ENCODE measurements at regions not wholly inside any gene's neighbourhood (a gene's known extent, or its start where the extent isn't known, plus 50 kb on each side); places are given as distances from the start of the nearest gene placed in this dataset.
"Not testable (repeated sequence)": the region's sequence is repeated elsewhere in the genome, so short reads cannot be mapped to it uniquely, and the experiment has no call there.

DNA sequence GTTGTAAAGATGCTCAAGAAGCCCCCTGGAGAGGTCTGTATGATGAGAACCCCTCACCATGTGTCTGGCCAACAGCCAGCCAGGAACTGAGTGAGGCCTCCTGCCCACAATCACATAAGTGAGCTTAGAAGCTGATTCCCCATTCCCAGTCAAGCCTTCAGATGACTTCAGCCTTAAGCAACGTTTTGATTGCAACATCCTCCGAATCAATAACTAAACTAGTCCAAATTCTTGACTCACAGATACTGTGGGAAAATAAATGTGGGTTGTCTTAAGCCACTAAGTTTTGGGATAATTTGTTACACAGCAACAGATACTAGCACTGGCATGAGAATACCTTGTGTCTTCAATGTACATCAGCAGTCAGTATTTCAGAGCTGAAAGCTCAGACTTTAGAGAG is 54.5 kb upstream of the HS3ST4 start:
- DNase-seq, result no peak

DNA sequence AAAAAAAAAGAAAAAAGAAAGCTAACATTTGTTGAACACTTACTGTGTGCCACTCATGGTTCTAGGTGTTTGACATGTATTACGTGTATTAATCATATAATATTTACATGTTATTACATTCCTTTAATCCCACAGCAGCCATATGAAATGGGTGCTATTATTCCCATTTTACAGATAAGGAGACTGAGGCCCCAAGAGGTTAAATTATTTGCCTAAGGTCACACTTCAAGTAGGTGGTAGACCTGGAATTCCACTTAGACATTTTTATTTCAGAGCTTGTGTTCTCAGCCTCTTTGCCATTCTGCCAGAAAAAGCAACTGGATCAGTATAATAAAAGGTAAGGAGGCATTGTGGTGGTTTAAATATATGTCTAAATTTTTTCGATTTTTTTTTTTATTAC is 55.1 kb upstream of the HS3ST4 start:
- DNase-seq, result no peak

DNA sequence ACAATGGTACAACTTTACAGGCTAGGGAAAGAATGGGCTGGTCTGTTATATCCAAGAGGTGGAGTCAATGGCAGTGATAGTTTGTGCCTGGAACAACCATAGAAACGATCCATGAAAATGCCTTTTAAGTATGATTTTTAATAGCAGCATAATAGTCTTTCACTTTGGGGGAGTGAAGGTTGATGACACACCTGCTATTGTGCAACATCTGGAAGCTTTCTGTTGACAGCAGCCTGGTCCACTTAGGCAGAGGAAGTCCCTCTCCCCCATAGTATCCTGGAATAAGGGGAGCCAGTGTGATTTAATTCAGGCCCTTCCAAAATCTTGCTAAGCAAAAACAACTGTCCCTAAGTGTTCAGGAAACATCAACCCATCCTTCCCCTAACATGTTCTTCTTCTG is 56.3 kb upstream of the HS3ST4 start:
- no peak for DNase-seq

DNA sequence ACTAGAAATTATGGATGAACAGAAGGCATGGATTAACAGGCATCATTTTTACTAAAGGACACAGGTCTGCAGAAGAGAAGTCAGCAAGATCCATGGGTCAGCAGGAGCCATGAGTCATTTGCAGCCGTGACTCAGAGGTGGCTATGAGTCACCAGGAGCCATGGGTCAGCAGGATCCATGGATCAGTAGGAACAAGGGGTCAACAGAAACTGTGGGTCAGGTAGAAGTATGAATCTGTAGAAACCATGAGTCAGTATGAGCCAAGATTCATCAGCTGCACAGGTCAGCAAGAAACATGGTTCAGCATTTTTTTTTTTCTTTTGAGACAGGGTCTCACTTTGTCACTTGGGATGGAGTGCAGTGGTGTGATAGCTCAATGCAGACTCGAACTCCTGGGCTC is 58.2 kb upstream of the HS3ST4 start:
- DNase-seq, result no peak

DNA sequence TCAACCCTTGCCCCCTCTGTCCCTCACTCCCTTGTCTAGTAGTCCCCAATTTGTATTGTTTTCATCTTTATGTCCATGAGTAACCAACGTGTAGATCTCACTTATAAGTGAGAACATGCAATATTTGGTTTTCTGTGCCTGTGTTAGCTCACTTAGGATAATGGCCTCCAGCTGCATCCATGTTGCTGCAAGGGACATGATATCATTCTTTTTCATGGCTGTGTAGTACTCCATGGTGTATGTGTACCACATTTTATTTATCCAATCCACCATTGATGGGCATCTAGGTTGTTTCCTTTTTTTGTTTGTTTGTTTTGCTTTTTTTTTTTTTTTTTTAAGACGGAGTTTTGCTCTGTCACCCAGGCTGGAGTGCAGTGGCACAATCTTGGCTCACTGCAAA is 63.0 kb upstream of the HS3ST4 start:
- DNase-seq, result no peak

DNA sequence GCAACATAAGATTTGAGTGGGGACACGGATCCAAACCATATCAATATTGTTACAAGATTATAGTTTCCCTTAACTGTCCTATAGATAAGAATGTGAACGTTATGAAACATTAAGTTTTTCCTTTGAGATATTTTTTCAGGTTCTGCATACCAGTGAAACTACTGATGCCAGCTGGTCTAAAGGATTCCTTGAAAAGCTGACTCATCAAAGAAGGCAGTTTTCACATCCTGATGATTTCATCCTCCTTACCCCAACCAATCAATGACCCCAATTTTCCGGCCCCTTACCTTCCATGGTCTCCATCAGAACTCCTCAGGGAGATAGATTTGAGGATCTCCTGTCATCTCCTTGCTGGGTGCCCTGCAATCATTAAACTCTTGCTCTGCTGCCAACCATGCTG is 64.1 kb upstream of the HS3ST4 start:
- DNase-seq, result no peak

DNA sequence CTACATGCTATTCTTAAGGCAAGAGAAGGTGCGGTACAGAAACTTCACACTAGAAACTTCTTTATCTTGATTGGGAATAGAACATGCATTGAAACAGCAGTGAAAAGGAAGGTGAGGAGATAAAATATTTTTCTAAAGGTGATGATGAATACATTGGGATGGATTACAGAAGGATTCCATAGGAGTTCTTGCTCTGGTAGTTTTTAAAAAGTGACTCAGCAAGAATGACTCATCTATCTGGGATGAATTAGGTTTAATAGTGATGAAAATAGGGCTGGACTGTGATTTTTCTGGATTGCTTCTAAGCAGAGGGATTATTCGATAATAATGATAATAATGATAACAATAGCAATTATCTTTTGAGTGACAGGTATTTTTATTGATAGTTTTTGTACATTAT is 65.6 kb upstream of the HS3ST4 start:
- no peak for DNase-seq

DNA sequence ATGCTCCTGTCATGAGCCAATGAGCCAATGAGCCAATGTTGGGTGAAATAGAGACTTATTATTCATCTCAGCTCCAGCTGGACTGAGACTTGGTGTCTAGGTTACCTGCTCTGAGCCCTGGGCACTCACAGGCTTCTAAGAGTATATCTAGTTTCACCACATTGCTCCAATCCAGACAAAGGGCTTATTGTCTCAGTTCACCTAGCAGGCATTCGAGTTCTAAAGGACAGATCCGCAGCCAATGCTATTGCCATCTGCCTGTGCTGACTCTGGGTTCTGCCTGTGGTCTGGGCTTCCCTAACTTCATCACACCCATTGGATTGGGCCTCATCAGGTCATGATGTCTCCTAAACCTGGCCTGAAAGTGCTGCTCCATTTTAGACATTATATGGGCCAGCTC is 66.1 kb upstream of the HS3ST4 start:
- DNase-seq, result no peak

DNA sequence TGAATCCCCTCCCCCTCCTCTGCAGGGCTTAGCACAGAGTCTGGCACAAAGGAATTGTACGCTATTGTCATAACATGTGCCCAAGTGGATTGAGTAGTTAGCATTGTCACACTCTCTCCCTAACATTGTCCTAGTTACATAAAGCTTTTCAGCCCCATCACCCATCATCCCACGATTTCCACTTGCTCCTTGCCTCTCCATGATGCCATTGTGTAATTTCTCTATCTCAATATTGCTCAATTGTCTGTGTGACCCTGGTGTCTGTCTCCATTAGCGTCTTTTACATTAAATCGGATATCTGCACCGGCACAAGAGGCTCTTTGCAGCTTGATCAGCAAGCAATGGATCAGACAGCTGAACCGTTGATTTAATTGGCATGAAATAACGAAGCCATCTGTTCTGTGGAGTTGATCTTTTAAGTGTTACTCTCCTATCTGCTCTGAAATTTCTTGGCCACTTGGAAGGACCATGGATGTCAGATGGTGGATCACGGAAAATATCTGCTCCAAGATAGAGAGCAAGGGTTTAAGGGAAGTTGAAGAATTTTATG is 77.0 kb upstream of the HS3ST4 start:
- DNase-seq, result no peak

DNA sequence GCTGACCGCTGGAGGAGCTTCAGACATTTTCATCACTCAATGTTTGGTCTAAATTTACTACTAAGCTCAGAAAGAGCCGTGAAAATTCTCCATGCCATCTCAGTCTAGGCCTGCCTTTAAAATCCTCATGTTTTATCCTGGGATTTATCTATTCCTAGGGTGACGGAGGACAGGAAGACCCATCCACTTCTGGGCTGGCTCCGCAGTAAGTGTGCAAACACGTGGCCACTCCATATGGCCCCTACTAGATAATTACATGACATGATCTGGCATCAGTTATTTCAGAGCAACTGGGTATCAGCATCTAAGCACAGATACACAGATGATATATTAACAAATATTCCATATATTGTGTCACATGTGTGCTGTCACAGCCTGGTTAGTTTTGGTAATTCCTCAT is 77.8 kb upstream of the HS3ST4 start:
- DNase-seq, result no peak

DNA sequence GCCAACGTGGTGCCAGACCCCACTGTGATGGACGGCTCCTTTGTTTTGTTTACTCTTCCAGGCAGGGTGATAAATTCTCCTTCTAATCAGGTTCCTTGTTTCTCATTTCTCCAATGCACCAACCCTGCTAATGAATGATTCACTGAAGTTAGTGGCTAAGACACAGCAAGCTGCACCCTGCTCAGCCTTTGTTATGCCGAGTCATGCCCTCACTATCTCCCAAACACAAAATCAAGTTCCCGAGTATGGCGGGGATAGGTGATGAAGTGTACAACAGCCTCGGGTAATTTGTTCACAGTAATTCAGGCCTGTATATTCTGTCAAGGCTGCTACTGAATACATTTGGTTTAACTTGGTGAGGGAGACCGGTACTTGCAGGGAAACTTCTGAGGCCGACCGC is 83.8 kb upstream of the HS3ST4 start:
- no peak for DNase-seq

DNA sequence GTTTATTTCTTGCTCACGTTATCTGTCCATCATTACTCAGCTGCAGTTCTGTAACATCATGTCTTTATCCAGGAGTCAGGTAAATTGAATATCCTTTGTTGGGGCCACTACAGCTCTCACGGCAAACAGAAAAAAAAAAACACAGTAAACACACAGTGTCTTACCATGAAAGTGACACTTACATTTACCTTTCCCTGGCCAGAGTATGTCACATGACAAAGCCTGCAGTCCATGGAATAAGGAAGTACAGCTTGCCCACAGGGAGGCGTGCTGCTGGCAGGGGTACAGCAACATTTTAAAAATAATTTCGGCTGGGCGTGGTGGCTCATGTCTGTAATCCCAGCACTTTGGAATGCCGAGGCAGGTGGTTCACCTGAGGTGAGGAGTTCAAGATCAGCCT is 85.7 kb upstream of the HS3ST4 start:
- no peak for DNase-seq

DNA sequence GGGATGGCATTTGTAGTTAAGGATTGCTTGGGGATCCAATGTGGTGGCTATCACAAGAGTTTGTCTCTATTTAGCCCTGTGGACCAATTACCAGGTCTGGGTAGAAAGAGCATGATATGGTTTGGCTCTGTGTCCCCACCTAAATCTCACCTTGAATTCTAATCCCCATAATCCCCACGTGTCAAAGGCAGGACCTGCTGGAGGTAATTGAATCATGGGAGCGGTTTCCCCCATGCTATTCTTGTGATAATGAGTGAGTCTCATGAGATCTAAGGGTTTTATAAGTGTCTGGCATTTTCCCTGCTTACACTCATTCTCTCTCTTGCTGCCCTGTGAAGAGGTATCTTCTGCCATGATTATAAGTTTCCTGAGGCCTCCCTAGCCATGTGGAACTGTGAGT is 86.4 kb upstream of the HS3ST4 start:
- no peak for DNase-seq

DNA sequence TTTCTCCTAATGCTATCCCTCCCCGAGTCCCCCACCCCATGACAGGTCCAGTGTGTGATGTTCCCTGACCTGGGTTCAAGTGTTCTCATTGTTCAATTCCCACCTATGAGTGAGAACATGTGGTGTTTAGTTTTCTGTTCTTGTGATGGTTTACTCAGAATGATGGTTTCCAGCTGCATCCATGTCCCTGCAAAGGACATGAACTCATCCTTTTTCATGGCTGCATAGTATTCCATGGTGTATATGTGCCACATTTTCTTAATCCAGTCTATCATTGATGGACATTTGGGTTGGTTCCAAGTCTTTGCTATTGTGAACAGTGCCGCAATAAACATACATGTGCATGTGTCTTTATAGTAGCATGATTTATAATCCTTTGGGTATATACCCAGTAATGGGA is 90.5 kb upstream of the HS3ST4 start:
- not testable (repeated sequence) for DNase-seq

DNA sequence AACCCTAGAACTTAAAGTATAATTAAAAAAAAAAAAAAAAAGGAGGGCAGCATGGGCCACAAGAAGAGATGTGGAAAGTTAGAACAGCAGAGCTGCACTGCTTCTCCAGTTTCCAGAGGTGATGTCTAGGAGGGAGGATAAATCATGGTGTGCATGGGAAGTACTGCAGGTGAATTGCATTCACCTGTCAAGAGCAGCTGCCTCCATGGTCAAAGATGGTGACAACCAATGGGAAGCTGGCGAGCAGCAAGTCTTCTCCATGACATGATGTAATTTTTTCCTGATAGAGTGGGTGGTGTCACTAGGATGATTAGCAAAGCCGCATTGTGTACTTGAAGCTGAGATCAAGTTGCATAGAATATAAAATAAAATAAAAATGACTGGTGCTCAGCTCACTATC is 95.6 kb upstream of the HS3ST4 start:
- no peak for DNase-seq

DNA sequence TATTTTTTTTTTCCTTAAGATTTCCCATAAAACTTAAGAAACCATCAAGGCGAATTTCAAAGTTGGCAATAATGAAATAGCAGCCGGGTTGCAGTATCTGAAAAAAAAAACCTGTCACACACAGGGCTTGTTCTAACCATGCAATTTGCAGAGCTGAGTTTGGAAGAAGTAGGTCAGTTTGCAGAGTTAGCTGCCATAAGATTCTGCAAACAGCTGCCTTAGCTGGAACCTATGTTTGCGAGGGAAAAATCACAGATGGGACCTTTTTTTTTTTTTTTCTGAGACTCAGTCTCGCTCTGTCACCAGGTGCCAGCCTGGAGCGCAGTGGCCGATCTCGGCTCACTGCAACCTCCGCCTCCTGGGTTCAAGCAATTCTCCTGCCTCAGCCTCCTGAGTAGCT is 98.5 kb upstream of the HS3ST4 start:
- no peak for DNase-seq

DNA sequence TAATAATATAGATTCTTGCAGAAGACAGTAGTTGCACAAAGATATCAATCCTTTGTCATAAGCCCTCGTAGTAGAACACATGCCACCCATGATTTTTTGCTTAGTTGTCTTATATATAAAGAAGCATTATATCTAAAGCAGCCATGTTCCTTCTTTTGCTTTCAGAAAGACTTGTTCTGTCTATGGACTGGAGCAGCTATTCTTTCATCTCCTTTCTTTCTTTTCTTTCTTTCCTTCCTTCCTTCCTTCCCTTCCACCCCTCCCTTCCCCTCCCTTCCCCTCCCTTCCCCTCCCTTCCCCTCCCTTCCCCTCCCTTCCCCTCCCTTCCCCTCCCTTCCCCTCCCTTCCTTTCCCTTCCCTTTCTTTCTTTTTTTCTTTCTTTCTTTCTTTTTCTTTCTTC is 104.0 kb upstream of the HS3ST4 start:
- no peak for DNase-seq

DNA sequence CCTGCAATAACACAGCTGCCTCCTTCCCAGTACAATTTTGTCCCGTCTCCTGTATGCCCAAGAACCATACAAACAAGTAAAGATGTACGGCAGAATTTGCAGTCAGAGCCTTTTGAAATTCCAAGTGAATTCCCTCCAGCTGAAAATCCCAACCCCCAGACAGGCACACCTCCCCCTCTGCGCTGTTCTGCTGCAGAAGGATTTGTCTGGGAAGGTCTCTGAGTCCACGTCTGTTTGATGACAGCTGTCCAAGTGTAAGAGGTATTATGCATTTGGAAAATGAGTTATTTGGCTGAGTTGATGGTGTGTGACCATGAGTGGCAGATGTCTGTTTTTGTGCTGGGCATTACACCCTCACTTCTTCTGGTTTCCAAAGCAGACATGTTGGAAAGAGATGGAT is 104.9 kb upstream of the HS3ST4 start:
- no peak for DNase-seq

DNA sequence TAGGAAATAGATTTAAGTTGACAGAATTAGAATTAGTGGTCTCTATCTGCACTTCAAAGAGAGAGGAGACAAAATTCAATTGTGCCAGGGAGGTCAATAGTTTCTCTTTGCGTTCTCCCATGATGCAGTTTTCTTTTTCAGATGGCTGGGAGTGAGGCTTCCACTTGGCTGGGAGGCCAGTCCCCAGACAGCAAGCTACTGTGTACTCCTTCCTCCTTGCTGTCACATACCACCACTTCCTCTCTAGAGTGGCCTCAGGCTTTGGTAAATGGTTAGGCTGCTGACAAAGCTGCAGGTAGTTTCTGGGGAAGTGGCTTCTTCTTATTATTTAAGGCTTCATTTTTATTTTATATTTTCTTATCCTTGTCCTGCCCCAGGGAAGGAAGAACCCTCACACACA is 106.2 kb upstream of the HS3ST4 start:
- DNase-seq, result no peak

DNA sequence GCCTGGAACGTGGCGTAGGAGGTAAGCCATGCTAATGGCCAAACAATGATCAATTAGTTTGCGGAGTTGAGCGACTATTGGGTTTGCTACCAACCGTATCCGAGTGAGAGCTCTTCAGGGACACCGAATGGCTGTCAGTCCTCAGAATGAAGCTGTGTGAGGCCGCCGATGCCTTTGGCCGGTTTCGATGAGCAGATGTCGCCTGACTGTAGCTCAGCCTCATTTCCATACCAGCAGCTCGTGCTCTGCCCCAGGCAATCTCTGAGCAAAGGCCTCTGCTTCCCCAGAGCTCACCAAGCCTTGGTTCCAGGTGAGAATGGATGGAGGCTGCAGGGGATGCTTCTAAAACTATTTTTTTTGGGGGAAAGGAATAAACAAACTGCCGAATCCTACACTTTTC is 111.7 kb upstream of the HS3ST4 start:
- no peak for DNase-seq

DNA sequence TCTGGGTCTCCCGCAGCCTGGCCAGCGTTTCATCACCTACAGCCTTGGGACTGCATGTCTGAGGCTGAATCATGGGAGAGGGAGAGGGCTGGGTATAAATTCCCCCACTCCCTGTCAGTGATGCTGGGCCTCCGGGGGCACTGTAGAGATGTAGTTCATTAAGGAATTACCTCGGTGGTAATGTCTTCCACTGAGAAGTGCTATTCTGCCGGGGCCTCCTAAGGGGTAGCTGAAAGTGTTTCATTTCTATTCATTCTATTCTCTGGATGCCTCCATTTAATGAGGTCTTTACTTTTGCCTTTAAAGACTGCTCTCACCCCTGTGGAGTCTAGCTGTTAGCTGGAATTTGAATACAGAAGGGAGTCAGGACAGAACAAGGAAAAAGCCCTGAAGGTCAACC is 116.4 kb upstream of the HS3ST4 start:
- DNase-seq, result no peak

DNA sequence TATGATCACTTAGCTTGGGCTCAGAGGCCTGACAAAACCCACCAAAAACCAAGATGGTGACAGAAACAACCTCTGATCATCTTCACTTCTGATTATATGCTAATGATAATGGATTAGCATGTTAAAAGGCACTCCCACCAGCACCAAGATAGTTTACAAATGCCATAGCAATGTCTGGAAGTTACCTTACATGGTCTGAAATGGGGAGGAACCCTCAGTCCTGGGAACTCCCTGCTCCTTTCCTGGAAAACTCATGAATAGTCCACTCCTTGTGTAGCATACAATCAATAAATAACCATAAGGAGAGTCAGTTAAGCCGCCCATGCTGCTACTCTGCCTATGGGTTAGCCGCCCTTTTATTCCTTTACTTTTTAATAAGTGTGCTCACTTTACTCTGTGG is 120.0 kb upstream of the HS3ST4 start:
- no peak for DNase-seq

DNA sequence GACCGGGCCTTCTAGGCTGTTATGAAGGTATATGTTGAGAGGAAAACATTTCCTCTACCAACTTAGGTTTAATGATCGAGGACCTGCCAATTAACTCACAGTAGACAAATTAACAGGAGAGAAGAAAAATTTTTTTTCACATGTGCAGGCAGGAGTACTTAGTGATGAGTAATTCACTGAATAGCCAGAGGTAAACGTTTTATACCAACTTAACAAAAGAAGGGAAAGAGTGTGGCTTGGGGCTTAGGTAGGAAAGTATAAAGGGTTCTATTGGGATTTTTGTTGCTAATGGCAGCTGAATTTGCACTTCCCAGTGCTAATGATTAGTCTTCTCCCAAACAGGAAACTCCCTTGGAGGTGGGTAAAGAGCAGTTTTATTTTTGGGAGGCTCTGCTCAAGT is 121.6 kb upstream of the HS3ST4 start:
- no peak for DNase-seq

DNA sequence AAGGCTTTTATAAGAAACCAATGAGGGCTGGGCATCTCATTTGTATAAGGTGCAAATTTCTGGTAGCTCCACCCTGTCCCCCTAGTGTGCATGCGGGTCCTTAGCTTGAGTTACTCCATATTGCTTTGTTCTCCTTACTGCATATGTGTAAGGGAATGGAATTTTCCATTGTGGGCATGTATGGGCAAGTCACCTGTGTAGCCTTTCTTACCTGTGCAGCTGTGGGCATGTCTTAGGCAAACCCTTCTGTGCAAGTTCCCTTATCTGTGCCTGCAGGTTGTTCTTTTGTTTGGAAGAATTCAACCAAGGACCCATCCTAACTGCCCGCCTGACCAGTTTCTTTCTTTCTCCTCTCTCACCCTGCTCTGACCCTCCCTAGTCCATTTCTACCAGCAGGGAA is 122.8 kb upstream of the HS3ST4 start:
- DNase-seq, result no peak

DNA sequence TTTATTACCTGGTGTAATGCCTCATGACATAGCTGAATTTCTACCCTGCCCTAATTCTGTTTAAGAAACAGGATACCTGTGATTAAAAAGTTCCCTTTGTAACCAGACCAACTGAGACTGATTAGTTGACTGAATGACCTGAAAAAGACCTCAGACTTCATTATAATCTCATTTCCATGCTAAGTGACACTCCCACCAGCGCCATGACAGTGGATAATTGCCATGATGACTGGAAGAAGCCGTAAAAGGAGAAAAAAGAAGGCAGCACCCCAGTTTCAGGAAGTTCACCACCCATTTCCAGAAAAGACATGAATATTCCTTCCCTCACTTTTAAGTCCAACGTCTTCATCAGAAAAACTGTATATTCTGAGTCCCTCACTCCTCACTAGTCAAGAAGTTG is 125.6 kb upstream of the HS3ST4 start:
- DNase-seq, result no peak

DNA sequence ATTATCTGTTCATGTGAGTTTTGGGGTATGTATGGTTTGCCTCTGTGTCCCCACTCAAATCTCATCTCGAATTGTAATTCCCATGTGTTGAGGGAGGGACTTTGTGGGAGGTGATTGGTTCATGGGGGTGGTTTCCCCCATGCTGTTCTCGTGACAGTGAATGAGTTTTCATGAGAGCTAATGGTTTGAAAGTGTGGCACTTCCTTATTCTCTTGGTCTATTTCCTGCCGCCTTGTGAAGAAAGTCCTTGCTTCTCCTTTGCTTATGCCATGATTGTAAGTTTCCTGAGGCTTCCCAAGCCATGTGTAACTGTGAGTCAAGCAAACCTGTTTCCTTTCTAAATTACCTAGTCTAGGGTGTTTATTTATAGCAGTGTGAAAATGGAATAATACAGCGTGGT is 128.1 kb upstream of the HS3ST4 start:
- no peak for DNase-seq

Measured in NCI-H2171 treated with DMSO at 0.1 percent for 48 hours (cell line).